ENCODE measurements at regions not wholly inside any gene's neighbourhood (a gene's known extent, or its start where the extent isn't known, plus 50 kb on each side); places are given as distances from the start of the nearest gene placed in this dataset.

- Histone ChIP-seq H3K9me3 (replicated peaks) (no peaks in the 10 kb centered on the region), H3K4me3 (no peak overlapping the region), H3K36me3 (no peaks in the 10 kb centered on the region), H3K4me1 (no peaks in the 10 kb centered on the region), H3K27me3 (ENCODE audit: low read depth) (peaks cover 62% of the 10 kb centered on the region), H3K27ac (replicated peaks) (no peak overlapping the region)
- no peak for TF ChIP-seq CTCF (IDR thresholded peaks at IDR 0.05; ENCODE audit: borderline replicate concordance)
- intact Hi-C loops (cut with micrococcal nuclease), result no loop called here
- no peak for DNase-seq
These were observed 73.5 kb upstream of the CDH4 start for GRCh38 chr20:61178551-61179071.

GRCh38 chr20:61184194-61184593 is 67.9 kb upstream of the CDH4 start:
- no peaks in the 10 kb centered on the region for H3K36me3 ChIP-seq
- no peak for TF ChIP-seq CTCF (IDR thresholded peaks at IDR 0.05; ENCODE audit: borderline replicate concordance)
- no peak for DNase-seq
- intact Hi-C loops (cut with micrococcal nuclease), result no loop called here
- peaks cover 64% of the 10 kb centered on the region for H3K27me3 ChIP-seq (ENCODE audit: low read depth)
- no peaks in the 10 kb centered on the region for H3K9me3 ChIP-seq (replicated peaks)
- H3K4me1 ChIP-seq, result no peaks in the 10 kb centered on the region
- H3K4me3 ChIP-seq, result no peak overlapping the region
- no peak overlapping the region for H3K27ac ChIP-seq (replicated peaks)

GRCh38 chr20:61185181-61185580 is 66.9 kb upstream of the CDH4 start:
- intact Hi-C loops (cut with micrococcal nuclease), result no loop called here
- no peaks in the 10 kb centered on the region for H3K4me1 ChIP-seq

GRCh38 chr20:61185841-61186601 is 66.0 kb upstream of the CDH4 start:
- Histone ChIP-seq H3K4me1 (no peaks in the 10 kb centered on the region), H3K9me3 (replicated peaks) (no peaks in the 10 kb centered on the region), H3K36me3 (no peaks in the 10 kb centered on the region), H3K27ac (replicated peaks) (no peak overlapping the region), H3K27me3 (ENCODE audit: low read depth) (peaks cover 71% of the 10 kb centered on the region), H3K4me3 (no peak overlapping the region)
- intact Hi-C loops (cut with micrococcal nuclease), result no loop called here
- no peak for DNase-seq
- TF ChIP-seq CTCF (IDR thresholded peaks at IDR 0.05; ENCODE audit: borderline replicate concordance), result no peak

More at GRCh38 chr20:61185181-61185580, 66.9 kb upstream of the CDH4 start:
- no peak for TF ChIP-seq CTCF (IDR thresholded peaks at IDR 0.05; ENCODE audit: borderline replicate concordance)
- no peak overlapping the region for H3K27ac ChIP-seq (replicated peaks)
- no peaks in the 10 kb centered on the region for H3K36me3 ChIP-seq
- DNase-seq, result no peak
- no peak overlapping the region for H3K4me3 ChIP-seq
- H3K27me3 ChIP-seq (ENCODE audit: low read depth), result peaks cover 64% of the 10 kb centered on the region
- H3K9me3 ChIP-seq (replicated peaks), result no peaks in the 10 kb centered on the region

GRCh38 chr20:61186771-61187472 is 65.1 kb upstream of the CDH4 start:
- Histone ChIP-seq H3K27me3 (ENCODE audit: low read depth) (peaks cover 77% of the 10 kb centered on the region), H3K36me3 (no peaks in the 10 kb centered on the region), H3K27ac (replicated peaks) (no peak overlapping the region), H3K4me3 (no peak overlapping the region), H3K9me3 (replicated peaks) (no peaks in the 10 kb centered on the region), H3K4me1 (no peaks in the 10 kb centered on the region)
- DNase-seq, result no peak
- intact Hi-C loops (cut with micrococcal nuclease), result no loop called here
- TF ChIP-seq CTCF (IDR thresholded peaks at IDR 0.05; ENCODE audit: borderline replicate concordance), result no peak
